Inflammatory macrophage (primary cell): ENCODE measurements at regions not wholly inside any gene's neighbourhood (a gene's known extent, or its start where the extent isn't known, plus 50 kb on each side); places are given as distances from the start of the nearest gene placed in this dataset.

ENCODE experiments used
- DNase-seq, 2 donors: peaks; one replicate each; pipeline ENCODE4 v3.0.0-alpha.2; 2020 to 2022

- DNase-seq, result no peak
Observed at GRCh38 chr3:88586121-88586640, 436.4 kb downstream of the C3orf38 start.

GRCh38 chr3:88589138-88589537, 439.4 kb downstream of the C3orf38 start:
- no peak for DNase-seq

DNA sequence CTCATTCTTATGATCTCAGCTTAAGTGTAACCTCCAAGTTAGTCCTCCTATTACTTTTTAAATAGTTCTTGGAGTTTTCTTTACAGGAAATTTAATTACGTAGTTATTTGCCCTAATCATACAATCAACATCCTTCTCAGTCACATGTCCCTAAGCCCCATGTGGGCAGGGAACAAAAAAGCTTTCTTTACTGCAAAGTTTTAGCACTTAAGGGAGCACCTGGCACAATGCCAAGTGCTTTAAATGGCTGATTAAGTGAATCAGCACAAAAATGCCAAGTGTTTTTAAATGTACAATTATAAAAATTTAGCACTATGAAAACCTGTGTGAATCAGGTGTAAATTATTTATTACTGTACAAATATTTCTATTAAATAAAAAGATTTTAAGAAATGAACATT, 445.3 kb downstream of the C3orf38 start:
- no peak for DNase-seq

DNA sequence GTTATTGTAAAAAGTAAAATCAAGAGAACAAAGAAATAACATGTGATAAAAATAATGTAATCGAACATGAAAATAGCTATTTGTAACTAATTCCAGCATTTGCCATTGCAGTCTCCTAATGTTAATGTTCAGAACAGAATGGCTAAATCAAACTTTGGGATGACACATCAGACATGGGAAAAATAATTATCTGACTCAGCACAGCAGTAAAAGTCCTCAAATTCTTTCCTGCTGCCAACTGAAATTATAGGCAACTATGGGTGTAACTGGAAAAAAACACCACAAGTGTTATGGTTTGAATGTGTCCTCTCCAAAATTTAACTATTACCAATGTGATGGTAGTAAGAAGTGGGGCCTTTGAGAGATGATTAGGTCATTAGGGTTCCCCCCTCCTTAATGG, 446.7 kb downstream of the C3orf38 start:
- DNase-seq, result no peak

GRCh38 chr3:88610820-88611219, 461.1 kb downstream of the C3orf38 start:
- no peak for DNase-seq

DNA sequence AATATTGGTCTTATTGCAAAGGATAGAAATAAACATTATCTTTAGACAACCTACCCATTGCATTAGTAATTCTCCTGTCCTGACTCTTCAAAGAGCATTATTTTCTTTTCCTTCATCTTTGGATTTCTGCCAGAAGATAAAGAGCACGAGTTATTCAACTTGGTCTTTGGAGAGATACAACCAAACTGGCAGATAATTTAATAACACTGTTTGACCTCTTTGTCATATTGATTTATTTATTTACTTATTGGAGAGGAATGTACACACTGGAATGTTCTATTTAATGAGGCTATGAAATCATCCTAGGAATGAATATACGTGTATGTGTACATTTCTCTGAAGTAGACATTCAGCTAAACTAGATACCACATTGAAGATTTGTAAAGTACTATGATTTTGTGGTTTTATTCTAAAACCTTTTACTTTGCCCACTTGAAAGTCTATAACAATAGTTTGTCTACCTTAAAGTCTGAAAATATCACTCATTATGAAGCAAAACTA, 462.1 kb downstream of the C3orf38 start:
- no peak for DNase-seq

GRCh38 chr3:88616413-88616812, 466.7 kb downstream of the C3orf38 start:
- DNase-seq, result no peak

- peak in 1 of 2 donors; percentile 24 for DNase-seq
Observed at GRCh38 chr3:88617283-88617682, 467.5 kb downstream of the C3orf38 start.

DNA sequence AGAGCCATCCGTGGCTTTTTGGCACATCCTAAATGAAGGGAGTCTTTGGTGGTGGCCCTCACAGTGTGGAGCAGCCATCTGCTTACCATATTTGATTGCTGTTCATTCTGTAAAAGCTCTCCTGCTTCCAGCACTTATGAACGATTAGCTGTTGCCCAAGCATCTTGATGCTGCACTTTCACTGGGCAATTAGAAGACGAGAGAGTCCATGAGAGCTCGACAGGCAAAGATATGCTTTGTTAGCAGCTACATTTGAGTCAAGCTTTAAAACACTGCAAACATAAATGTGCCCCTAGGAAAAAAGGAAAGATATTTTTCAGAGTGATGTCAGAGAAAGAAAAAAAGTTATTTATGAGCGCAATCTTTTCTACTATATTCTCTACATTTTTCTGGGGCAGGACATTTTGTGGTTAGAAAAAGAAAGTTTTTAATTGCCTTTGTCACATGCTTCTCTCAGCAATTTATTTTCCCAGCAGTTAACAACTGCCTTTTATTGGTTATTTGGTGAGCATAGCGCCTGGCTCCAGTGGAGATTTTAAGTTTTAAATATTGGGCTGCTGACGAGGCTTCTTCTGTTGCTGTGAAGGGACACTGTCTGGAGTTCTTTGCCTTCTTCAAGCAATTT, 468.4 kb downstream of the C3orf38 start:
- DNase-seq, result no peak

DNA sequence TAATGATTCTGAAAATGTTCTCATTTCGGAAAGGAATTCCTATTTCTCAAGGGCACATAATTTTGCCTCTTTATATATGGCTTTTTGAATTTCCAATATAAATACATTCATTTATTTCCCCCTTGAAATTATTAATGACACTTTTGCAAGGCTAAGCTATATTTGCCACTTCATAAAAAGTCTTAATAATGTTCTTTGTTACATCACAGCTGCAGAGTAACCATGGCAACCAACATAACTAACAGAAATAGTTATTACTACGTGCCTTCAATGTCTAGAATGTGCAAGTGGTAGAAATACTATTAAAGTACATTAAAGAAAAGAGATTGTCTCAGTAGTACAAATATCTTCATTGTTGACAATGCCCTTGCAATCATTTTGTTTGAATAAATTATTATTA, 471.8 kb downstream of the C3orf38 start:
- DNase-seq, result no peak

DNA sequence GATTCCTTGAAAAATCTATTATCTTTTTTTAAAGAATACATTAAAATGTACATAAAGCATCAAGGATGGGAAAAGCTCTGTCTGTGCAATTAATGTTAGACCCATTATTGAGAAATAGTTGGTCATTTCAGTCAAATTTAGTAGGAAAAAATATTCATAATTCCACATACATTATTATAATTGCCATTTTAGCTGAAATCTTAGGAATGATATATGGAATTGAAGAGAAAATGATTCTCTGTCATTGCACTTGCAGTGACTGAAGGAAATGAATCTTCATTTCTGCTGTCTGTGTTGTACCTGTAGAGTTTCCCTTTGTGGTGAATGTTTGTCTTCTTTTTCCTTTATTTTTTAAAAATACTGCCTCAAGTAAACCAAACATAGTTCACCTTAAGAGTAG, 473.9 kb downstream of the C3orf38 start:
- DNase-seq, result no peak

- no peak for DNase-seq
Observed at GRCh38 chr3:88626456-88627120, 476.8 kb downstream of the C3orf38 start.

DNA sequence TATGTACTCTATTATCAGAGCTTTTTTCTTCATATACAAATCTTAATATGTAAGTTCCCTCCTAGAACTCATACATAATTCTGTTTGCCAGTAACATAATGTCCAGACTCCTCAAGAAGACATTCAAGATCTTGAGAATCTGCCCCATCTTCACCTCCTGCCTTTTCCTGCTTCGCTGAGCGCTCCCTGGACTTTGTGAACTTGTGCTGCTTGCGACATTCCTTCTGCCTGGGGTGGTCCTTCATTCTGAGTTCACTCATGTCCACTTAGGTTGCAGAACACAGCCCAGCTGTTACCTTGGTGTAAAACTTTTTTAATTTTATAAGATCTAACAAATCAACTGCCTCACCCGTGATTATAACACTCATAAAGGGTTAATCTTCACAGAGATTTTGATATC, 478.5 kb upstream of the EPHA3 start:
- no peak for DNase-seq

DNA sequence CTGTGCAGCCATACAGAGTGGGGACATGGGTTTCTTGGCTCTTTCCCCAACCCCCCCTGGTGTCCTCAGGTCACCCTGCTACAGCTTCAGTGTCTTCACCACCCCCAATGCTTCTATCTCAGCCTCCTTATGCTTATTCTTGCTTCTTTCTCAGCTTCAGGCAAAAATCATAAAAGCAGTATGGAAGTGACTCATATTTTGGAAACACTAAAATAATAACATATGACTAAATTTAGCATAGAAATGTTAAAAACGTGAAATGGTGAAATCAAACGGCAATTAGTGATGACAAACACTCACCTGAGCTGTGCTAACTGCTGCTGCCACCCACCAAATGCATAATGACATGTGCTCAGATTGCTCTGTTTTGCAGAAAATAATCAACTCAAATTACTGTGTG, 475.2 kb upstream of the EPHA3 start:
- no peak for DNase-seq

DNA sequence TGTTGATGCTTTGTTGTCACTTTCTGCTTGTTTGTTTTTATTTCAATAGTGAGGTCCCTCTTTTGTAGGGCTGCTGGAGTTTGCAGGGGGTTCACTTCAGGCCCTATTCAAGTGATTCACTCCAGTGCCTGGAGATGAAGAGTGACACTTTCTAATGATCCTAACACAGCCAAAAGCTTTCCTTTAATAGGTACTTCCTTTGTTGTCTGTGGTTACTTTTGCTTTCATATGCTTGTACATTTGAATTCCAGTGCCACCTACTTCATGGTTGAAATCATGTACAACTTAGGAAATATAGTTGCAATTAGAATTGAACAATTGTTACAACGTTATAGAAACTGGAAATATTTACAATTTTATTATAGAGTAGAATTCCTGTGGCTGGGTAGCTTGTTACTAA, 466.8 kb upstream of the EPHA3 start:
- no peak for DNase-seq

- no peak for DNase-seq
Observed at GRCh38 chr3:88641033-88641604, 466.3 kb upstream of the EPHA3 start.

DNA sequence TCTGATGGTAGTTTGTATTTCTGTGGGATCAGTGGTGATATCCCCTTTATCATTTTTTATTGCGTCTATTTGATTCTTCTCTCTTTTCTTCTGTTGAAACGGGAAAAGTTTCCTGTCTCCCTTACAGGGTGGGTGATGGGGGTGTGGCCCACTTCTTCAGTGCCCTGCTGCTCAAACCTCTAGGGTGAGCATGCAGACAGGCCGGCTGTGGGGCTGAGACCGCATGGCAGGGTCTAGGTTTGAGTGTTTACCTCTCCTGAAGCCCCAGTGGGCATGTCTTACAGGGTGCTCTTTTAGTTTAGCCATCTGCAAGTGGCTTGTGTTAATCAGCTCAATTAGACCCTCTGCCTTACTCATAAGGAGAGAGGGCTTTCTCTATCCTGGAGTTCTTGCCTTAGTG, 450.0 kb upstream of the EPHA3 start:
- no peak for DNase-seq

- DNase-seq, result no peak
Observed at GRCh38 chr3:88661433-88661824, 446.0 kb upstream of the EPHA3 start.

GRCh38 chr3:88668180-88668579, 439.2 kb upstream of the EPHA3 start:
- DNase-seq, result no peak

DNA sequence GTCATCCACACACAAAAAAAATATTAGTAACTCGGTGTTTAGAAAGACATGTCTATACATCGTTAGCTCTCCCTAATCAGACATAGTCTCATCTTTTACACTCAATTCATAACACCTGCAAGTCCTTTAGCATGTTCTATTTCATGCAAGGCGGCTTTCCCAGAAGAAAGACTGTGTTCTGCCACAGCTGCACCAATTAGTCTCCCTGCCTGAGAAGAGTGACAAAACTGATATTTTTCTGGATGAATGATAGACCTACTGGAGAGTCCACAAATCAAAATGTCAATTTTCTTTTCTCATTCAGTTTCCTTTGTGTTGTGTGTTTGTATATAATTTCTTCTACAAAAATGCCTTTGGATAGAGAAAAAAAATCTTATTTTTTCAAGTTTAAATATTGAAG, 435.8 kb upstream of the EPHA3 start:
- no peak for DNase-seq

- DNase-seq, result no peak
Observed at GRCh38 chr3:88677298-88677697, 430.1 kb upstream of the EPHA3 start.

DNA sequence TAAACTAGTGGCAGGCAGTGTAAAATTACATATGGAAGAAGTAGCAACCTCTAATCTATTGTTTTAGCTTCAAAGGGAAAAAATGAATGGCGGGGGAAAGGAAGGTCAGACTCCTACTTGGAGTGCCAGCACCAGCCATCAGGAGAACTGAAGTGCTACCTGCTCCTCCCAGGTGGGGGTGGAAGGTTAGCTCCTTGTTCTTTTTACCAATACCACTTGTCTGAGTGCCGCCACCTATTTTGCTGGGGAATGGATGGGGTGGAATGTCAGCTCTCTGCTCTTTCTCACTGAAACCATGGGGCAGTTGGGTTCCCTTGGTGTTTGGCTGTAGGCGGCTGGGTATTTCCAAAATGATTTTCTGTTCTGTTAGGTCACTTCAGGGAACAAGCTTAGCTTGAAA, 428.7 kb upstream of the EPHA3 start:
- DNase-seq, result no peak

DNA sequence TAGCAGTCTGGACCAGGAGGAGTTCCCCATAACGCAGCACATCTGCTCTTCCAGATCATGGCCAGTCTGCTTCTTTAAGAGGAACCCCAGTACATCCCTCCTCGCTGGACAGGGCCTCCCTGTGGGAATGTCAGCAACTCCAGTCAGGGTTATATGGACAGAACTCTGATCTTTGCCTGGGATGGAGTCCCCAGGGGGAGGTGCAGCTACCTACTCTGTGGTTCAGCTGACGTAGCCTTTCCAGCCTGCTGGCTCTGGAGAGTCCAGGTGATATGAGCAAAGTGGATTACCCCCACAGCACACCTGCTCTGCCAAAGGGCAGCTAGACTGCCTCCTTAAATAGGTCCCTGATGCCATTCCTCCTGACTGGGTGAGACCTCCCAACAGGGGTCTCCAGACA, 417.1 kb upstream of the EPHA3 start:
- DNase-seq, result no peak

DNA sequence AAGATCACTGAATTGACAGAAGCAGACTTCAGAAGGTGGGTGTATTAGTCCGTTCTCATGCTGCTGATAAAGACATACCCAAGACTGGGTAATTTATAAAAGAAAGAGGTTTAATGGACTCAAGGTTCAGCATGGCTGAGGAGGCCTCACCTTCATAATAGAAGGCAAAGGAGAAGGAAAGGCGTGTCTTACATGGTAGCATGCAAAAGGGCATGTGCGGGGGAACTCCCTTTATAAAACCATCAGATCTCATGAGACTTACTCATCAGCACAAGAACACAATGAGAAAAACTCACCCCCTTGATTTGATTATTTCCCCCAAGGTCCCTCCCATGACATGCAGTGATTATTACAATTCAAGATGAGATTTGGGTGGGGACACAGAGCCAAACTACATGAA, 416.3 kb upstream of the EPHA3 start:
- DNase-seq, result no peak
